ENCODE measurements at regions not wholly inside any gene's neighbourhood (a gene's known extent, or its start where the extent isn't known, plus 50 kb on each side); places are given as distances from the start of the nearest gene placed in this dataset.

DNA sequence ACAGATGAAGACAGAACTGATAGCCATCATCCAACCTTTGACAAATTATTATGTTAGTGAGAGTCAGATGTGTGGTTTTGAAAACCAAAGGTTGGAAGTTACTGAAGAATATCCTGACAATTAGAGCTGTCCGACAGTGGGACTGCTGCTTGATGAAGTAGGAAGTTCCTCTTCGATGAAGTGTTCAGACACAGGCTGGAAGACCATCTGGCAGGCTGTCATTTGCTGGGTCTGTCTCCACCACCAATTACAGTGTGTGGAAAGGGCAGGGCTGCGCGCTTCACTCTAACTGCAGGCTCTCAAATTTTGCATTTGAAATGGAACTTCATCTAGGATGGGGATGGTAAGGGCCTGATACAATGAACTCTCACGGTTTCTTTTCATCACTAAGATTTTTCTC lies 313.8 kb downstream of the PIK3C3 start:
- H3K9ac ChIP-seq (ENCODE audit: insufficient read depth, low read length) = no peak overlapping the region
- H3K4me2 ChIP-seq (ENCODE audit: extremely low read depth, insufficient read depth, low read length) = no peak overlapping the region
- H3K4me1 ChIP-seq (ENCODE audit: control insufficient read depth, extremely low read depth, insufficient read depth, low read length) = no peaks in the 10 kb centered on the region
- TF ChIP-seq, protein P1, sequence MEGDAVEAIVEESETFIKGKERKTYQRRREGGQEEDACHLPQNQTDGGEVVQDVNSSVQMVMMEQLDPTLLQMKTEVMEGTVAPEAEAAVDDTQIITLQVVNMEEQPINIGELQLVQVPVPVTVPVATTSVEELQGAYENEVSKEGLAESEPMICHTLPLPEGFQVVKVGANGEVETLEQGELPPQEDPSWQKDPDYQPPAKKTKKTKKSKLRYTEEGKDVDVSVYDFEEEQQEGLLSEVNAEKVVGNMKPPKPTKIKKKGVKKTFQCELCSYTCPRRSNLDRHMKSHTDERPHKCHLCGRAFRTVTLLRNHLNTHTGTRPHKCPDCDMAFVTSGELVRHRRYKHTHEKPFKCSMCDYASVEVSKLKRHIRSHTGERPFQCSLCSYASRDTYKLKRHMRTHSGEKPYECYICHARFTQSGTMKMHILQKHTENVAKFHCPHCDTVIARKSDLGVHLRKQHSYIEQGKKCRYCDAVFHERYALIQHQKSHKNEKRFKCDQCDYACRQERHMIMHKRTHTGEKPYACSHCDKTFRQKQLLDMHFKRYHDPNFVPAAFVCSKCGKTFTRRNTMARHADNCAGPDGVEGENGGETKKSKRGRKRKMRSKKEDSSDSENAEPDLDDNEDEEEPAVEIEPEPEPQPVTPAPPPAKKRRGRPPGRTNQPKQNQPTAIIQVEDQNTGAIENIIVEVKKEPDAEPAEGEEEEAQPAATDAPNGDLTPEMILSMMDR (conservative IDR thresholded peaks at IDR 0.05 in 1 of 2, IDR thresholded peaks at IDR 0.05 in 1 of 2; ENCODE audit: low read depth in 1 of 2, low read length in 2 of 2) = no peak
- TF ChIP-seq EZH2 (IDR thresholded peaks at IDR 0.05; ENCODE audit: low read length, missing control alignments) = no peak
- no peak overlapping the region for H2AFZ ChIP-seq (ENCODE audit: low read length)
- H3K36me3 ChIP-seq (ENCODE audit: control insufficient read depth, insufficient read depth, low read length) = no peaks in the 10 kb centered on the region
- H3K79me2 ChIP-seq (ENCODE audit: control insufficient read depth, insufficient read depth, low read length) = no peaks in the 10 kb centered on the region
- no peak overlapping the region for H3K27ac ChIP-seq (ENCODE audit: insufficient read depth, low read length)
- no peak overlapping the region for H3K4me3 ChIP-seq (replicated peaks in 1 of 4; ENCODE audit: control extremely low read depth in 1 of 4, insufficient read depth in 1 of 4, low read depth in 3 of 4, low read length in 4 of 4)
- DNase-seq (ENCODE audit: low read depth in 2 of 2) = peak in 1 of 2 donors; percentile 29
- H3K9me3 ChIP-seq (ENCODE audit: control insufficient read depth, insufficient read depth, low read depth, low read length) = no peaks in the 10 kb centered on the region
- no peaks in the 10 kb centered on the region for H4K20me1 ChIP-seq (ENCODE audit: control insufficient read depth, extremely low read depth, insufficient read depth, low read length)
- H3K27me3 ChIP-seq (ENCODE audit: control insufficient read depth, insufficient read depth, low read length) = no peaks in the 10 kb centered on the region

GRCh38 chr18:42271647-42272414 lies 316.8 kb downstream of the PIK3C3 start:
- Histone ChIP-seq H3K9me3 (ENCODE audit: control insufficient read depth, insufficient read depth, low read depth, low read length) (no peaks in the 10 kb centered on the region), H3K4me2 (ENCODE audit: extremely low read depth, insufficient read depth, low read length) (no peak overlapping the region), H3K36me3 (ENCODE audit: control insufficient read depth, insufficient read depth, low read length) (no peaks in the 10 kb centered on the region), H3K9ac (ENCODE audit: insufficient read depth, low read length) (no peak overlapping the region), H3K27me3 (ENCODE audit: control insufficient read depth, insufficient read depth, low read length) (no peaks in the 10 kb centered on the region), H4K20me1 (ENCODE audit: control insufficient read depth, extremely low read depth, insufficient read depth, low read length) (no peaks in the 10 kb centered on the region), H3K27ac (ENCODE audit: insufficient read depth, low read length) (no peak overlapping the region), H3K4me3 (replicated peaks in 1 of 4; ENCODE audit: control extremely low read depth in 1 of 4, insufficient read depth in 1 of 4, low read depth in 3 of 4, low read length in 4 of 4) (no peak overlapping the region), H3K4me1 (ENCODE audit: control insufficient read depth, extremely low read depth, insufficient read depth, low read length) (no peaks in the 10 kb centered on the region), H3K79me2 (ENCODE audit: control insufficient read depth, insufficient read depth, low read length) (no peaks in the 10 kb centered on the region), H2AFZ (ENCODE audit: low read length) (no peak overlapping the region)
- TF ChIP-seq EZH2 (IDR thresholded peaks at IDR 0.05; ENCODE audit: low read length, missing control alignments) = no peak
- TF ChIP-seq, protein P1 (conservative IDR thresholded peaks at IDR 0.05 in 1 of 2, IDR thresholded peaks at IDR 0.05 in 1 of 2; ENCODE audit: low read depth in 1 of 2, low read length in 2 of 2) = no peak
- DNase-seq (ENCODE audit: low read depth in 2 of 2) = no peak

DNA sequence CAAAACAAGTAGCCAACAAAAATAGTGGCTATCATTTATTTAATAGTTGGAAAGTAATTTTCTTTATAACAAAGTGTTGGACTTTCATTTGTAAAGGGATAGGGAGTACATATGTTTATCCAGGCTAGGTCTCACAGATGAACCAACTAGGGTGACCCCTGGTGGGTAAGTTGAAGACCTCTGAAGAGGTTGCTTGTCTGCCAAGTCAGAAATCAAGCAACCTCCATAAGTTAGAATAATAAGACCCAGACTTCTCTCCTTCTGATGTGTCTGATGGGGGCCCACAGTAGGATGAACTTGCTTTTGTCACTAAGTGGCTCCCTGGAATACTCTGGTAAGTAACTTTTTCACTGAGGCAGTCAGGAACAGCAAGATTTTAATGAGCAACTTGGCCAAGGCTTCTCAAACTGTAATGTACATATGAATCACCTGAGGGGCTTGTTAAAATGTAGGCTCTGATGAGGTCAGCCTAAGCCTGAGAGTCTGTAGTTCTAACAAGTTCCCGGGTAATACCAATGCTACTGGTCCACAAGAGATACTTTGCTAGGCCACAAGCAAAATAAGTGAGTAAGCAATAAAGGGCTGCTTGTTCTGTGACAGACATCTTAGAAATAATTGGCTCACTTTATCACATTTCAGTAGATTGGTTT lies 319.6 kb downstream of the PIK3C3 start:
- H3K27ac ChIP-seq (ENCODE audit: insufficient read depth, low read length) = no peak overlapping the region
- DNase-seq (ENCODE audit: low read depth in 2 of 2) = peak; percentile 16 to 42
- no peaks in the 10 kb centered on the region for H3K4me1 ChIP-seq (ENCODE audit: control insufficient read depth, extremely low read depth, insufficient read depth, low read length)
- no peaks in the 10 kb centered on the region for H3K79me2 ChIP-seq (ENCODE audit: control insufficient read depth, insufficient read depth, low read length)
- no peaks in the 10 kb centered on the region for H4K20me1 ChIP-seq (ENCODE audit: control insufficient read depth, extremely low read depth, insufficient read depth, low read length)
- no peak overlapping the region for H2AFZ ChIP-seq (ENCODE audit: low read length)
- no peak overlapping the region for H3K4me2 ChIP-seq (ENCODE audit: extremely low read depth, insufficient read depth, low read length)
- no peaks in the 10 kb centered on the region for H3K36me3 ChIP-seq (ENCODE audit: control insufficient read depth, insufficient read depth, low read length)
- no peak overlapping the region for H3K9ac ChIP-seq (ENCODE audit: insufficient read depth, low read length)
- no peaks in the 10 kb centered on the region for H3K9me3 ChIP-seq (ENCODE audit: control insufficient read depth, insufficient read depth, low read depth, low read length)
- no peak overlapping the region for H3K4me3 ChIP-seq (replicated peaks in 1 of 4; ENCODE audit: control extremely low read depth in 1 of 4, insufficient read depth in 1 of 4, low read depth in 3 of 4, low read length in 4 of 4)
- TF ChIP-seq, protein P1 (conservative IDR thresholded peaks at IDR 0.05 in 1 of 2, IDR thresholded peaks at IDR 0.05 in 1 of 2; ENCODE audit: low read depth in 1 of 2, low read length in 2 of 2) = peak in 1 of 2 donors; percentile 1
- TF ChIP-seq EZH2 (IDR thresholded peaks at IDR 0.05; ENCODE audit: low read length, missing control alignments) = no peak
- H3K27me3 ChIP-seq (ENCODE audit: control insufficient read depth, insufficient read depth, low read length) = no peaks in the 10 kb centered on the region

Measured in fibroblast of lung (primary cell).